HG03460 (cell line): ENCODE measurements at regions not wholly inside any gene's neighbourhood (a gene's known extent, or its start where the extent isn't known, plus 50 kb on each side); places are given as distances from the start of the nearest gene placed in this dataset.

Source experiments
- ATAC-seq: cut with Tn5 transposase; IDR thresholded peaks from one replicate; pipeline ENCODE4 v1.9.1; 2021; ENCODE audit not compliant: unreplicated experiment

DNA sequence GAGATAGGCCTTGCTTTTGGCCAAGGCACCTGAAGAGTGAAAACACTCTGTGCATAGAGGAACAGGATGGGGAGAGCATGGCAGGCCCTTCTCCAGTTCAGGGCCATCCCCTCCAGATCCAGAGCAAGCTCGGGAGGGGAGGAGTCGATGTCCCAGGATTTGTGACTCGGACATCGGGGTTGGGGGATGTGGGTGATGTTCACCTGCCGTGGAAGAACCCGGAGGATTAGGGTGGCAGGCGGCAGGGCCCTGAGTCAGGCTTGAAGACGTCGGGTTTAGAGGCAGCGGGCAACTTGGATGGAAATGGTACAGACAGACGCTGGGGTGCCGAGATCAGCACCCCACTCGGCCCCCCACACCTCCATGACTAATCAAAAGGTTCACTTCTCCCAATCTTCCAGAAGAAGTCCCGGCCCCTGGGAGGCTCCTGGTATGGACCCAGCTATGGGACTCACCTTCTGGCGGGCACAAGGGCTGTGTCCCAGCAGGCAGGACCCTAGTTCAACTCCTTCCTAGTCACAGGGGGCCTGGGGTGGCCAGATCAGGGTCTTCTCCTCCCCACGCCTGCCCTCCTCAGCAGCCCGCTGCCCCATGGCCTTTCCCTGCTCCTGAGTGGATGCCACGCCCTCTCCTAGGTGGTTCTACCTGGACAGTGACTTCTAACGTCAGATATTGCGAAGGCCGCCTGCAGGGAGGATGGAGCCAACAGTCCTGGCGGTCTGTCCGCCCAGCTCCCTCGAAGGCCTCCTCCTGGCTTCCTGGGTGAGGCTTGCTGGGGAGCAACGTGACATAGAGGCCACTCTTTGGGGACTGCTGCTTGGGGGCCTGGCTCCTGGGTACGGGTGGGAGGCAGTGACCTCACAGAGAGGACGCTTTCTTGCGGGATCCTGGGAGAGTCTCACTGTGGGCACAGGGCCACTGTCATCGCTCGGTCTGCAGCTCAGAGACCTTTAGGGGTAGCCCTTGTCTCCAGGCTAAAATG lies 792.5 kb downstream of the BRD1 start:
- ATAC-seq = no peak

GRCh38 chr22:49033616-49034015 lies 794.1 kb downstream of the BRD1 start:
- no peak for ATAC-seq

DNA sequence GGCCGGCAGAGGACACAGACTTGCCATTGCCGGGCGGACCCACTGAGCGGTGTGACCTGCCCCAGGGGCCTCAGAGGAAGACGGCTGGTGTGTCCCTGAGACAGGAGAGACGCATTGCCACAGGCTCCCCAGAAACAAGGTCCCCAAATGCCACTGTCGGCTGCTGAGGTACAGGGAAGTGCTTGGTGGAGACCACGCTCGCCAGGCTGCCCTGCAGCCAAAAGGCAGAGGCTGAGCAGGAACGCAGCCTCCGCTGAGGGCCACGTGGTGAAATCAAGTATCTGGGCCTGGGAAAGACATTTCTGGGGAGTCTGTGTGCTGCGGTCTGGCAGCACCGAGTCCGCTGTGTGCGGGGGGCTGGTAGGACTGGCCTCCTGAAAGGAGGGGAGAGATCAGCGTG lies 794.9 kb downstream of the BRD1 start:
- ATAC-seq = no peak

GRCh38 chr22:49031746-49032330 lies 795.8 kb downstream of the BRD1 start:
- ATAC-seq = no peak

DNA sequence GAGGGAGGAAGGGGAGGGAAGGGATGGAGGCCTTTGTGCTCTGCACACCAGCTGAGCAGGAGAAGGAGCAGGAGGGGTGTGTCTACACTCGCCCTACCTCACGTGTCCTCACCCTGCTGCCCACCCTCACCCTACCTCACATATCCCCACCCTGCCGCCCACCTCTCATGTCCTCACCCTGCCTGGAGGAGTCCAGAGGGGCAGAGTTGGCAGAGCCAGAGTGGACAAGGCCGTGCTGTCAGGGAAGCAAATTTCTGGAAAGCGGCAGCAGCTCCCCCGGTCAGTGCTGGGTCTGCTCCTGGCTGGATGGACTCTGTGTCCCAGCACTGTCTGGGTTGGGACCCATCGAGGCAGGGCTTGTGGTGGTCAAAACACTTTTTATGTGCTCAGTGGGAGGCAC lies 799.6 kb downstream of the BRD1 start:
- ATAC-seq = no peak

GRCh38 chr22:49027368-49027670 lies 800.4 kb downstream of the BRD1 start:
- ATAC-seq = no peak

GRCh38 chr22:49026494-49027367 lies 800.9 kb downstream of the BRD1 start:
- no peak for ATAC-seq

- no peak for ATAC-seq
These were observed 801.7 kb downstream of the BRD1 start for GRCh38 chr22:49025791-49026493.

GRCh38 chr22:49024775-49025440 lies 802.8 kb downstream of the BRD1 start:
- ATAC-seq = no peak

DNA sequence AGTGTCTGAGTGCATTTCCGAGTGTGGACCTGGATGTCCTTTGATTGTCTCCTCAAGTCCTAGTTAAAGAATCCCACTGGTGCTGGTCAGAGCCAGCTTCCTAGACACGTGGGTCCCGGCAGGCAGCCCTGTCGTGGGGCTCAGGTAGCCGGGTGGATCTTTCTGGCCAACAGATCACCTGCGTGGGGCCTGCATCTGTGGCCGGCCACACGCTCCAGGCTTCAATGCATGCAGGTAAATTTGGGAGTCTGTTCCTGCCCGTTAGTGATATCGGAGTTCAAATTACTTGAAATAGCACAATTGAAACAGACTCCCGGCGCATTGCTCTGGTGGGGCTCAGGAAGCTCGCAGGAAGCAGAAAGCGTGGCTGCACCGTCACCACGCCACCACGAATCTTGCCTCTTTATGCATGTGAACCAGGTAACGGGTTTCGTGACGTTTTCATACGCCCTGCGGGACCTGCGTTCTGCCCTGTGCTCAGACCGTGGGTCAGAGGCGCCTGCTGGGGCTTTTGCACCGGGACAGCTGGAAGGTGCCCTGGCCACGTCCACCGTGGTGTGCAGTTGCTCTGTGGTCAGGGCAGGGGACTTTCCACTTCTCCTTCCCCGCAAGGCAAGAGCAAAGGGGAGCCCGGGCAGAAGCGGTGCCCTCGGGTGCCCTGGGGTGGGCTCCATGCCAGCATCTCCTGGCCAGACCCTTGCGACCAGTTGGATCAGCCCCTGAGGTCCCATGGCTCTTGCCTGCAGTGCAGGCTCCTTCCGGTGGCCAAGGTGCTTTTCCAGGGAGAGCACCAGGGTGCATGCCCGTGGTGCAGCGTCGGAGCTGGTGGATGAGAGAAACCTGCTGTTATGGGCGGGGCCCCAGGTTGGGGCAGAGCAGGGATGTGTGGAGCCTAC lies 803.5 kb downstream of the BRD1 start:
- no peak for ATAC-seq

- no peak for ATAC-seq
These were observed 804.4 kb downstream of the BRD1 start for GRCh38 chr22:49023161-49023878.

- no peak for ATAC-seq
These were observed 804.9 kb downstream of the BRD1 start for GRCh38 chr22:49022816-49023160.

DNA sequence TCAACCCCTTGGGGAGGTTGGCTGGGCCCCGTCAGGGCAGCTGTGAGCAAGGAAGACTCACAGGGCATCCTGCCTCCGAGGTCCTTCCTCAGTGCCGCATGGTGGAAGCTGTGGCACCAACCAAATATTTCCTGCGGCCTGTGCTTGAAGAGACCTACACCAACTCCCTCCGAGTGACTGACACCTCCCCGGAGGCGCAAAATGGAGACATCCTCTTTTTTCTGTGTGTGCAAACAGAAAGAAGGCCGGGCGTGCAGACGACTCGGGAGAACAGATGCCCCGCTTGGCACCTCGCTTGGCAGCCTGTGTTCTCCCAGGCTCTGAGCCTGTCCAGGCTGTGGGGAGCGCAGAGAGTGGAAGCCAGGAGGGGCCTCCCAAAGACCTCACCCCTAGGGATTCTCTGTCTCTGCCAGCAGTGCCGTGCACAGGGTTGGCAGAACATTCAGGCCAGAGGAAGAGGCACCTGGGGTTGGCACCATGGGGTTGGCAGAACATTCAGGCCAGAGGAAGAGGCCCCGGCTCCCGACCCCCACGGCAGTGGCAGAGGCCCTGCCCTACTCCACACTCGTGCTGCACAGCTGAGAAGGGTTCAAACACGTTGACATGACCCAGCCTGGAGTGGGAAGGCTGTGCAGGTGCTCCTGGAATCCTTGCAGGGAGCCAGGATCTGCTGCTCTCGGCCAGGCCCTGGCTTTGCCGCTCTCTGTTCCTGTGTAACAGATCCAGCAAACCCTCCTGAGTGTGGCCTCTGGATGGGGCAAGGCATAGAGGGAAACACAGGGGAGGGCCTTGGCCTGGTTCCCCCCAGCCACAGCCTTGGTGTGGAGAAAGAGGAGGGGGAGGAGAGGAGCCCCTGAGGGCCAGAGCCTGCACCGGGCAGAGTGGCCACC lies 805.5 kb downstream of the BRD1 start:
- no peak for ATAC-seq

DNA sequence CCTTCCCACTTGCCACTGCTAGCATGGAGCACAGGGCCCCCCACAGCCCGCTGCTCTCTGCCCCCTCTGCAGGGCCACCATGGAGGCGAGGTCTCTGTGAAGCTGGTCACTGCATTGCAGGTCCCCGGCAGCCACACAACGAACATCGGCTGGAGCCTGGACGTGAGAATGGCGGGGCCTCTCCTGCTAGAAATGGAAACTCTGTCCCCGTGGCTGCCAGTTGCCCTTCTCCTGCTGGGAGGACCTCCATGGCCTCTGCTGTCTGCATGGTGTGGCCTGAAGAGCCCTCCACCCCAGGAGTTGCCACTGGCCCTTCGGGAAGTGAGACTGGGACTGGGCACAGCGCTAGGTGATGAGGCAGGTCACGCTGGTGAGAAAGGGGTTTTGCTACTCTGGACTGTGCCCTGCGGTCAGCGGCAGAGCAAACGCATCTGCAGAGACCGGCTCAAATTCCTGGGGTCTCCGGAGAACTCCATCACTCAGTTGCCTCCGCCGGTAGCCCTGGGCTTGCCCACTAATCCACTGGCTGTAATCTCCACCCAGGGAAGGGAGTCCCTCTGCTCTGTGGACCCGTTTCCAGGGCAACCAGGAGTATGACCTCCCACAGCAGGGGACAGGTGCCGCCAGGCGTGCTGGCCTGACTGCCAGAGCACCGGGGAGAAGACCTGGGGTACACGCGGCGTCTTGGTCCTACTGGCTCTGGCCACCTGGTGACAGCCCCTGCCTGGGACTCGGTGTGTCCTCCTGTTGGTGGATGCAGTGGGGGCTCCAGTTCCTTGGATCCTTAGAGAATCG lies 806.3 kb downstream of the BRD1 start:
- no peak for ATAC-seq

- no peak for ATAC-seq
These were observed 807.6 kb downstream of the BRD1 start for GRCh38 chr22:49019737-49020713.

DNA sequence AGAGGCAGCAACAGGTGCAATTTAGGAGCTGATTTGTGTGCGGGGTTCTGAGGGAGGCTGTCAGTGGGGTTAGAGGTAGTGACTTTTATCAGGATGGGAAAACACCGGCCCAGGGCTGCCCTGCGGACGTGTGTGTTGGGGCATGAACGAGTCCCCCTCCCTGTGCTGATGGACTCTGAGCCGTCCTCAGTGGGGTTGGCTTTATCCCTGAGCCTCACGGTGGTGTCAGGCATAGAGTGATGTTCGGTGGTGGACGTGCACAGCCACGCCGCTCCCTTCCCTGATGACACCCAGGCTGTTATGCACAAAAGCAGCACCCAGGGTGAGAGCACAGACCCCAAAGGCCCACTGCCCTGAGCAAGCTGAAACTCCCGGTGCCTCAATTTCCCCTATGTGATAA lies 809.1 kb downstream of the BRD1 start:
- ATAC-seq = no peak
